Jurkat, Clone E6-1 (cell line): ENCODE measurements at regions not wholly inside any gene's neighbourhood (a gene's known extent, or its start where the extent isn't known, plus 50 kb on each side); places are given as distances from the start of the nearest gene placed in this dataset.

Experiments
- DNase-seq: peaks from one replicate; pipeline ENCODE4 v3.0.0-alpha.2; 2011; ENCODE audit warnings: low read depth, low spot score
- H3K4me3 ChIP-seq: 2 replicates; pipeline ENCODE4 v1.5.1; 2011; ENCODE audit warnings: mild to moderate bottlenecking, low read length, control low read depth, moderate library complexity

GRCh38 chr10:31620226-31621151 lies 301.5 kb downstream of the ZEB1 start:
- DNase-seq, result no peak
- no peak overlapping the region for H3K4me3 ChIP-seq

DNA sequence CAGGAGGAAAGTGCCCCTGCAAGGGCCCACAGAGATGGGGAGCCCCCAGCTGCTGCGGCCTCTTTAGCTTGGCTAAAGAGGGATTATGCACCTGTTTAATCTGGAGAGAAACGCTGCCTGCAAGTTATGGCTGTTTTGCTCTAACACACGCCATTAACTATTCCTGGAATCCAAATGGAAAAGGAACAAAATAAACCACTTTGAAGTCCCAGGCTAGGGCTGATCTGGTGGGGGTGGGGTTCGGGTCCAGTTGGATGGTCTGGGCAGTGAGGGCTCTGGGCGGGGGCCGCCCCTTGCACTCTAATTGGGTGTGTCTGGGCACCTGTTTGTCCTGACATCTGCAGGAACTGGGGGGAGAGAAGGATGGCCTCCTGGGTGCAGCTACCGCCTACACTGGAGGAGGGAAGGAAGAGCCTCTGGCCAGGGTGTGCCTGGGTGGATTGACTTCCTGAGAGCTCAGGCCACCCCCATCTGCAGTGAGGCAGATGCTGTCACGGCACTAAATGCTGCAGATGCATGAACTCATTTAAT lies 300.6 kb downstream of the ZEB1 start:
- DNase-seq, result no peak
- no peak overlapping the region for H3K4me3 ChIP-seq

GRCh38 chr10:31618541-31619291 lies 299.7 kb downstream of the ZEB1 start:
- H3K4me3 ChIP-seq, result no peak overlapping the region
- DNase-seq, result no peak

GRCh38 chr10:31617757-31618156 lies 298.7 kb downstream of the ZEB1 start:
- no peak overlapping the region for H3K4me3 ChIP-seq
- DNase-seq, result no peak

DNA sequence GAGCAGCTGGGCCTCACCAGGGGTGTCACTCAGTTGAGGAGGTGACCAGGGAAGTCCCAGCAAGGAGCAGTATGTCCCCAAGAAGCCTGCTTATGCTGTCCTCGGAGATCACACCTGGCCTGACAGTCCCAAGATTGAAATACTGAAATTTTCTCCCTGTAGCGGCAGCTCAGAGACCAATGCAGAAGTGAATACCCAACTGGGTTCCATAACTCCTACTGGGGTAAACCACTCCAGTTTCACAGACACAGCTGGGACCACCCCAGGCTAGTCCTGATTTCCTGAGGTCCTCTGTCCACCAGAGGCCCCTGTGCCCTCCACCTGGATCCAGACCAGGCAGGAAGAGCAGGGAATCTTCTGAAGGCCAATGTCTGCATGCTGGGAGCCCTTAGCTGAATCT lies 298.1 kb downstream of the ZEB1 start:
- no peak for DNase-seq
- no peak overlapping the region for H3K4me3 ChIP-seq

DNA sequence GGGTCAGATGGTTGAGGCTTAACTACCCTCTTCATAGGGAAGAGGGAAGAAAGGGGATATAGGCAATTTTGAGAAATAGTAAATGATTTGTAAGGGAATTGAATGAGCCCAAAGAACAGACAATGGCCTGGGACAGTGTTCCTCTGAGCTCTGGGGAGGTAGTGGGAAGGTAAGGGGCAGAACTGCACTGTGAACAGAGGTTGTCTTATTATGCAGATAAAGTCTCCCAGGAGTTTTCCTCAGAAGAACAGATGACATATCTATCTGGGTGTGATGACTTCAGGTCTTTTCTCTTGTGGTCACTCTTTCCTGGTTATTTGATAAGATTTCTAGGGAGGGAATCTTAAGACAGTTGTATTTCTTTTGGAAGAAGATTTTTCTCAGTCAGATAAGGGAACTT lies 296.1 kb downstream of the ZEB1 start:
- no peak overlapping the region for H3K4me3 ChIP-seq
- DNase-seq, result no peak

DNA sequence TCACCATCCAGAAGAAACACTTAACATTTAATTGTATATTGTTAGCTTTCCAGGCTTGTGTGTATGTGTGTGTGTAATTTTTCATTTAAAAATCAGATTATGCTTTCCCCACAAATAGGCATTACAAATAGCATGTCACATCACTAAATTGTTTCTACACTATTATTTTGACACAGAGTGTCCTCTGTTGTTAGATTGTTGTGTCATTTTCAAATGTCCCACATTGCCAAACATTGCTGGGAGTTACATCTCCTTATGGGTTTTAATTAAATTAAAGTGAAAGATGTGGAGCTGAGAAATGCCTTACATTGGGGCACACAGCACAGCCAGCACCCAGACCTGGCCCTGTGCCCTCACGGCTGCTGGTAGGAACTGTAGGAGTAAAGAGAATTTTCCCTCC lies 295.6 kb downstream of the ZEB1 start:
- DNase-seq, result no peak
- no peak overlapping the region for H3K4me3 ChIP-seq

DNA sequence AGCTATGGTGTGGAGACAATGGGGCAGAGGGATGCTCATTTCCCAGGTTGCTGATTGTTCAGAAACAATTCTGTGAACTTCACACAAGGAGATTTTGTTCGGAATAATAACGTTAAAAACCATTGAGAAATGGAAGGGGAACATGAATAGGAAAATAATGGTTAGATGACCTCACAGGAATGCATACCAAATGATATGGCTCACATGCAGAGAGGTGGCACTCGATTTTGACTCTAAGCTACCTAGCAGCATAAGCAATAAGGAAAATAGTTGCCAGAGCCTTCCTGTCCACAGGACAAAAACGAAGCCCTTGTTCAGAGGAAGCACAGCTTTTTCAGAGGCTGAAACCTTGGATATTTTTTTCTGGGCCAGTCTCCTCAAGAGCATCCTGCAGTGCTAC lies 293.1 kb downstream of the ZEB1 start:
- DNase-seq, result no peak
- no peak overlapping the region for H3K4me3 ChIP-seq

GRCh38 chr10:31611161-31611560 lies 292.1 kb downstream of the ZEB1 start:
- no peak overlapping the region for H3K4me3 ChIP-seq
- no peak for DNase-seq

- no peak overlapping the region for H3K4me3 ChIP-seq
- no peak for DNase-seq
Measured at GRCh38 chr10:31607481-31607880, 288.5 kb downstream of the ZEB1 start.

- no peak for DNase-seq
- no peak overlapping the region for H3K4me3 ChIP-seq
Measured at GRCh38 chr10:31606841-31607240, 287.8 kb downstream of the ZEB1 start.

GRCh38 chr10:31605861-31606525 lies 287.0 kb downstream of the ZEB1 start:
- no peak overlapping the region for H3K4me3 ChIP-seq
- no peak for DNase-seq

- H3K4me3 ChIP-seq, result no peak overlapping the region
- no peak for DNase-seq
Measured at GRCh38 chr10:31605426-31605825, 286.4 kb downstream of the ZEB1 start.

GRCh38 chr10:31604646-31605170 lies 285.7 kb downstream of the ZEB1 start:
- H3K4me3 ChIP-seq, result no peak overlapping the region
- no peak for DNase-seq

GRCh38 chr10:31604096-31604495 lies 285.1 kb downstream of the ZEB1 start:
- no peak for DNase-seq

DNA sequence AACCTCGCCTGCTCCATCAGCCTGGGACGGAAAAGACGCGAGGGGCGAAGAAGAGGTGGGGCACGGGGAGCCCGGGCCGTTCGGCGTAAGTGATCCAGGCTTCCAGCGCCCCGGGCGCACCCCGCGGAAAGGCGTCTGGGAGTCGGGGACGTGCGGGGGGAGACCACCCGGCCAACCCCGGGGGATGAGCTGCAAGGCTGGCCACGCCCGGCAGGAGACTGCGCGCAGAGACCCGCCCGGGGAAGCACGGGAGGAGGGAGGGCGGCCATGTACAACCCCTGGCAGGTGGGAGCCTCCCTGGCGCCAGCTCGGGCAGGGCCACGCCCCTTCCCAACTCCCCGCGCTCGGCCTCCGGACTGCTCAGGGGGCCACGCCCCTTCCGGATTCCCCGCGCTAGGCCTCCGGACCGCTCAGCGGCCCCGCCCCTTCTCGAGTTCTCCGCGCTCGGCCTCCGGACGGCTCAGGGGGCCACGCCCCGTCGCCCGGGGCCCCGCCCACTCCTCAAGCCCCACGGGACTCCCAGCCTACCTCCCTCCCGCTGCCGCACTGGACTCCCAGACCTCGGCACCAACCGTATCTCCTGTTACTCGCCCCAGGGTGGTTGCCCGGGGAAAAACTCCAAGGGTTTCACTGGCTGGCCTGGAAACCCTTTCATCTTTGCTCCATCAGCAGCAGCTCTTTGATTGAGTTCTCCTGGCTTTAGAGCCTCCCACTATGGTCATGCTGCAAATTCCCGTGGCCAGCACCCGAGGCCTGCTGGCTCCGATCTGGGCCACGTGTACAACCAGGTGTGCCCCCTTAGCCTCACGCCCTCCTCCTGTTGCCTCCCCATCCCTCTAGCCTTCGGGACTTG lies 284.4 kb downstream of the ZEB1 start:
- H3K4me3 ChIP-seq, result peak overlapping the region; percentile 50
- DNase-seq, result peak; percentile 74

More at GRCh38 chr10:31604096-31604495, 285.1 kb downstream of the ZEB1 start:
- peak overlapping the region; percentile 50 for H3K4me3 ChIP-seq

DNA sequence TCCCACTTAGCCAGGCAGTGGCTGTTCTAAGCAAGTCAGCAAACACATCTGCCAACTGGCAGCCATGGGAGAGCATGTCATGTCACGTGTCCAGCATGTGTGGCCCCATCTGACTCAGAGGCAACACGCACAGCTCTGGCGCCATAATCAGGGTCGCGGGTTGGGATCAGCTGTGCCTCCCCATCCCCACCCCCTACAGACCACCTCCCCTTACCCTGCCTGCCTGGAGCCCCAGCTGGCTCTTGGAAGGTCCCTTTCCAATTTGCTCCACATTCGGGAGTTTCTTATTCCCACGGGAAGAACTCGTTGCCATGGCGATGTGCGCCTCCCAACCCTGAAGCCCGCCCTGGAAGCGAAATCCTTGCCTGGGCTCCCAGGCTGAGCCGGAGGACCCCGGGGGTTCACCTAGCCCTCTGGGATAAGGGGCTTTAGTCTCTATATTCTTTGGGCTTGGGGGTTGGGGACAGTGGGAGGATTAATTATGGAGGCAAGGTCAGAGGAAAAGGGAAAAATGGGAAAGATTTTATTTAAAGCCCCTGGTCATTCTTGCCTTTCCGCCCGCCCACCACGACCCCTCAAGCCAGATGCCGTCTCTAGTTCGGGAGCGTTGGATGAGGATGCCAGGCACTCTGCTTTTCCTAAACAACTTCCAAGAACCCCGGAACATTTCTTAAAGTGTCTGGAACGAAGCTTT lies 283.7 kb downstream of the ZEB1 start:
- H3K4me3 ChIP-seq, result peak overlapping the region; percentile 50
- DNase-seq, result no peak

DNA sequence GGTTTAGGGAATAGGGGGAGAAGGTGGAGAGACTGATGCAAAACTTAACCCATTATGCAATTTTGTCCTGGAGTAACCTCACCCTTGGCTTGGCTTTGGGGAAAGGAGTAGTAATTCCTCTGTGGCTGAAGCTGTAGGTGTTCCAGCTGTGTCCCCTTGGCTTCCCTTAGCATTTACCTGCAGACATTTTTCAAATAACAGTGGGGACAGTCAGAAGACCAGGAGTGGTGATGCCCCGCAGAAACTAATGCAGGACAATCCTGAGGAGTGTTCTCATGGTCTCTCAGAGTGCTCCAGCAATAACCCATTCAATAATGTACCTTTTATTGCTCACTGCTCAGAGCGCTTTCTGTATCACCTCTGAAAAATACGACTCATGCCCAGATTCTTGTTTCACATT lies 282.1 kb downstream of the ZEB1 start:
- DNase-seq, result no peak
- no peak overlapping the region for H3K4me3 ChIP-seq
